HEK293T (cell line): ENCODE measurements at regions not wholly inside any gene's neighbourhood (a gene's known extent, or its start where the extent isn't known, plus 50 kb on each side); places are given as distances from the start of the nearest gene placed in this dataset.

ENCODE experiments used
- CTCF ChIA-PET: fragments of 350-600 bp; formaldehyde crosslinking; extraction: SDS; loops from one replicate; lab custom pipeline; 2021; ENCODE audit warnings: antibody characterized with exemption, inconsistent platforms; lab: Yijun Ruan, JAX
- POLR2A ChIA-PET: fragments of 350-600 bp; formaldehyde crosslinking; extraction: SDS; loops from one replicate; lab custom pipeline; 2020; ENCODE audit warnings: antibody characterized with exemption, inconsistent platforms; lab: Yijun Ruan, JAX
- DNase-seq: peaks from one replicate; pipeline ENCODE4 v3.0.0; 2012; ENCODE audit warnings: mixed read lengths; ENCODE audit errors: extremely low spot score
- ARNT ChIP-seq: fragments of 450-650 bp; IDR thresholded peaks from 2 replicates; pipeline ENCODE4 v1.6.1; 2017; ENCODE audit warnings: mild to moderate bottlenecking
- BHLHE40 ChIP-seq: fragments of 450-650 bp; IDR thresholded peaks from 2 replicates; pipeline ENCODE4 v1.6.1; 2016; ENCODE audit warnings: mild to moderate bottlenecking, moderate library complexity, borderline replicate concordance
- CTBP1 ChIP-seq: fragments of 450-650 bp; IDR thresholded peaks from 2 replicates; pipeline ENCODE4 v1.6.1; 2016; ENCODE audit warnings: borderline replicate concordance
- ELF4 ChIP-seq: fragments of 450-650 bp; IDR thresholded peaks from 2 replicates; pipeline ENCODE4 v1.6.1; 2017; ENCODE audit warnings: antibody characterized with exemption
- FOXA1 ChIP-seq: fragments of 450-650 bp; IDR thresholded peaks from 2 replicates; pipeline ENCODE4 v1.6.1; 2016; ENCODE audit warnings: mild to moderate bottlenecking
- FOXK2 ChIP-seq: fragments of 450-650 bp; IDR thresholded peaks from 2 replicates; pipeline ENCODE4 v1.6.1; 2016; ENCODE audit warnings: mild to moderate bottlenecking
- FOXM1 ChIP-seq: fragments of 450-650 bp; IDR thresholded peaks from 2 replicates; pipeline ENCODE4 v1.6.1; 2017; ENCODE audit warnings: mild to moderate bottlenecking, borderline replicate concordance
- HDGF ChIP-seq: fragments of 450-650 bp; IDR thresholded peaks from 2 replicates; pipeline ENCODE4 v1.6.1; 2017; ENCODE audit warnings: antibody characterized with exemption, borderline replicate concordance
- L3MBTL2 ChIP-seq: fragments of 450-650 bp; conservative IDR thresholded peaks from 2 replicates; pipeline ENCODE4 v1.6.1; 2016; ENCODE audit warnings: mild to moderate bottlenecking
- LEF1 ChIP-seq: fragments of 450-650 bp; IDR thresholded peaks from 2 replicates; pipeline ENCODE4 v1.6.1; 2017; ENCODE audit warnings: mild to moderate bottlenecking, borderline replicate concordance
- NFRKB ChIP-seq: fragments of 450-650 bp; IDR thresholded peaks from 2 replicates; pipeline ENCODE4 v1.6.1; 2016; ENCODE audit warnings: mild to moderate bottlenecking, moderate library complexity
- PKNOX1 ChIP-seq: fragments of 450-650 bp; IDR thresholded peaks from 2 replicates; pipeline ENCODE4 v1.6.1; 2016
- SP1 ChIP-seq: fragments of 450-650 bp; IDR thresholded peaks from 2 replicates; pipeline ENCODE4 v1.6.1; 2017
- SUZ12 ChIP-seq: fragments of 450-650 bp; IDR thresholded peaks from 2 replicates; pipeline ENCODE4 v1.6.1; 2016; ENCODE audit warnings: mild to moderate bottlenecking
- TARDBP ChIP-seq: fragments of 450-650 bp; IDR thresholded peaks from 2 replicates; pipeline ENCODE4 v1.6.1; 2016
- ZNF384 ChIP-seq: fragments of 450-650 bp; IDR thresholded peaks from 2 replicates; pipeline ENCODE4 v1.6.1; 2016

GRCh38 chr6:22147921-22148776 lies 148.7 kb downstream of the PRL start:
- TF ChIP-seq FOXM1 = no peak
- no peak for TF ChIP-seq FOXK2
- no peak for TF ChIP-seq NFRKB
- no peak for TF ChIP-seq LEF1
- no peak for TF ChIP-seq TARDBP
- TF ChIP-seq SUZ12 = no peak
- no peak for TF ChIP-seq FOXA1
- TF ChIP-seq BHLHE40 = no peak
- TF ChIP-seq ARNT = no peak
- TF ChIP-seq L3MBTL2 = no peak
- TF ChIP-seq PKNOX1 = no peak
- TF ChIP-seq HDGF = no peak
- TF ChIP-seq SP1 = no peak
- no peak for TF ChIP-seq CTBP1
- TF ChIP-seq ELF4 = no peak
- TF ChIP-seq ZNF384 = no peak
- peak; percentile 20 for DNase-seq
- ChIA-PET CTCF (interaction anchor here (0.5 kb wide), 1 partner anchor 216 kb away, joined by 3 read pairs; no protein-coding TSS in a partner anchor), POLR2A (interaction anchor here (2.2 kb wide), 1 partner anchor 554 kb away, joined by 11 read pairs; the partner anchor contains the start of gene SOX4)

GRCh38 chr6:22149096-22149495 lies 147.7 kb downstream of the PRL start:
- POLR2A ChIA-PET = interaction anchor here (2.2 kb wide), 1 partner anchor 555 kb away, joined by 11 read pairs; the partner anchor contains the start of gene SOX4
- DNase-seq = no peak
- CTCF ChIA-PET = no interaction called here
- no peak for TF ChIP-seq FOXK2
- TF ChIP-seq SUZ12 = no peak
- TF ChIP-seq FOXM1 = no peak
- TF ChIP-seq TARDBP = no peak
- no peak for TF ChIP-seq FOXA1
- no peak for TF ChIP-seq ZNF384
- no peak for TF ChIP-seq ELF4
- TF ChIP-seq L3MBTL2 = no peak
- TF ChIP-seq BHLHE40 = no peak
- no peak for TF ChIP-seq CTBP1
- TF ChIP-seq SP1 = no peak
- TF ChIP-seq PKNOX1 = no peak
- no peak for TF ChIP-seq HDGF
- TF ChIP-seq NFRKB = no peak
- TF ChIP-seq ARNT = no peak
- no peak for TF ChIP-seq LEF1

- TF ChIP-seq ZNF384 = no peak
- TF ChIP-seq L3MBTL2 = no peak
- TF ChIP-seq FOXM1 = no peak
- no peak for TF ChIP-seq ARNT
- TF ChIP-seq TARDBP = no peak
- no peak for TF ChIP-seq NFRKB
- no peak for TF ChIP-seq BHLHE40
- no peak for TF ChIP-seq FOXA1
- no peak for TF ChIP-seq PKNOX1
- TF ChIP-seq HDGF = no peak
- no peak for TF ChIP-seq SP1
- no peak for TF ChIP-seq CTBP1
- no peak for TF ChIP-seq SUZ12
- TF ChIP-seq ELF4 = no peak
- no peak for TF ChIP-seq LEF1
- ChIA-PET POLR2A (no interaction called here), CTCF (no interaction called here)
- peak; percentile 12 for DNase-seq
Observed at GRCh38 chr6:22149501-22150367, 147.1 kb downstream of the PRL start.

DNA sequence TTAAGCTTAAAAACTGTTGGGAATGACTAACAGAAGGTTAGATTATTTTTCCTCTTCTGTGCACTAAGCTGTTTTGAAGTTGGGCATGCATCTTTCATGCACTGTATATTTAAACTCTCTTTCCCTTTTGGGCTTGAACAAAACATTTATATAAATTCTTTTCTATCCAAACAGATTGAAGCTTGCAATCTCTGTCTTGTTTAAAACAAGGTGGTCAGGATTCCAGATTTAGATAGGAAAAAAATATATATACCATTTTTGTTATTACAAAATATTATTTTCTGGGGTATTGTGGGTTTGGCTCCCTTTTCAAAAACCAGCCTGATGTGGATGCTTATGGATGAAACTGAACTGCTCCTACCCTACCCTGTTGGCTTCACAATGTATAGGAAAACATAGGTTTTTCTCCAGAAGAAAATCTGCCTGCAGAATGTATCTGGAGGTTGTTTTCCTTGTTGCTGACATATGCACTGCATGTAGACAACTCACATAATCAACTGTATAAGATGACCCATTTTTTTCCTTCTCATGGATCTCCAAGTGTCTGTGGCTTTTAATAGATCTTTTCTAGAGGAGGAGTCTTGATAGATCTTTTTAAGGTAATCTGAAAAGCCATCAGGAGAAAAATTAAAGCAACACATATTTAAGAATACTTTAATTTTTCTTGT lies 146.3 kb downstream of the PRL start:
- TF ChIP-seq ELF4 (no peak), FOXA1 (no peak), LEF1 (no peak), ZNF384 (no peak), FOXK2 (no peak), L3MBTL2 (no peak), TARDBP (no peak), BHLHE40 (no peak), NFRKB (no peak), HDGF (no peak), SP1 (no peak), CTBP1 (no peak), FOXM1 (no peak), SUZ12 (no peak), PKNOX1 (no peak), ARNT (no peak)
- ChIA-PET CTCF (no interaction called here), POLR2A (no interaction called here)
- DNase-seq = no peak
